Activated naive CD8-positive, alpha-beta T cell treated with anti-CD3 and anti-CD28 coated beads, Interleukin-2, amount 10 ng/mL, durations not matched to agents 7 days and 5 days (primary cell): ENCODE measurements at regions not wholly inside any gene's neighbourhood (a gene's known extent, or its start where the extent isn't known, plus 50 kb on each side); places are given as distances from the start of the nearest gene placed in this dataset.

Experiments
- ATAC-seq: fragments of 150-1000 bp; cut with Tn5 transposase; one replicate; pipeline ENCODE4 v1.10.0; 2021; ENCODE audit warnings: low read depth, moderate library complexity
- POLR2A ChIA-PET: fragments of 350-600 bp; sonication (Branson Sonifier 250); formaldehyde crosslinking; loops from one replicate; lab custom pipeline; 2021; ENCODE audit warnings: antibody characterized with exemption; lab: Charles Lee
- DNase-seq: peaks from one replicate; pipeline ENCODE4 v3.0.0; 2021
- H3K27ac Mint-ChIP-seq: one replicate; pipeline ENCODE4 v1.8.0; 2022; ENCODE audit warnings: mild to moderate bottlenecking, mixed read lengths
- H3K27me3 Mint-ChIP-seq: one replicate; pipeline ENCODE4 v1.8.0; 2022; ENCODE audit warnings: mild to moderate bottlenecking, moderate library complexity, mixed read lengths
- H3K36me3 Mint-ChIP-seq: one replicate; pipeline ENCODE4 v1.8.0; 2021; ENCODE audit warnings: mild to moderate bottlenecking, mixed read lengths
- H3K4me1 Mint-ChIP-seq: one replicate; pipeline ENCODE4 v1.8.0; 2021; ENCODE audit warnings: mixed read lengths
- H3K4me3 Mint-ChIP-seq: one replicate; pipeline ENCODE4 v1.8.0; 2022; ENCODE audit warnings: mild to moderate bottlenecking, moderate library complexity, mixed read lengths
- H3K9me3 Mint-ChIP-seq: one replicate; pipeline ENCODE4 v1.8.0; 2021; ENCODE audit warnings: mixed read lengths

- DNase-seq (no peak), ATAC-seq (no peak)
- no peak overlapping the region for H3K4me3 Mint-ChIP-seq
- no peaks in the 10 kb centered on the region for H3K9me3 Mint-ChIP-seq
- peaks cover 2% of the 10 kb centered on the region for H3K4me1 Mint-ChIP-seq
- H3K36me3 Mint-ChIP-seq, result no peaks in the 10 kb centered on the region
- no peak overlapping the region for H3K27ac Mint-ChIP-seq
- POLR2A ChIA-PET, result interaction anchor here (0.7 kb wide), 1 partner anchor 17 kb away, joined by 3 read pairs; no protein-coding TSS in a partner anchor
- H3K27me3 Mint-ChIP-seq, result peaks cover 19% of the 10 kb centered on the region
These were observed 59.8 kb downstream of the MRPS30 start for GRCh38 chr5:44868541-44868940.

GRCh38 chr5:44869928-44870327 is 61.2 kb downstream of the MRPS30 start:
- peaks cover 15% of the 10 kb centered on the region for H3K27me3 Mint-ChIP-seq

GRCh38 chr5:44870430-44870829 is 61.7 kb downstream of the MRPS30 start:
- H3K27ac Mint-ChIP-seq, result no peak overlapping the region
- no peaks in the 10 kb centered on the region for H3K36me3 Mint-ChIP-seq

More at GRCh38 chr5:44869928-44870327, 61.2 kb downstream of the MRPS30 start:
- peaks cover 2% of the 10 kb centered on the region for H3K4me1 Mint-ChIP-seq
- no peak for DNase-seq
- no peak for ATAC-seq
- H3K4me3 Mint-ChIP-seq, result no peak overlapping the region
- POLR2A ChIA-PET, result no interaction called here
- no peak overlapping the region for H3K27ac Mint-ChIP-seq
- peaks cover 4% of the 10 kb centered on the region for H3K9me3 Mint-ChIP-seq
- no peaks in the 10 kb centered on the region for H3K36me3 Mint-ChIP-seq

GRCh38 chr5:44871401-44871800 is 62.7 kb downstream of the MRPS30 start:
- Mint-ChIP-seq H3K27me3 (peaks cover 7% of the 10 kb centered on the region), H3K27ac (no peak overlapping the region), H3K4me1 (peaks cover 11% of the 10 kb centered on the region), H3K9me3 (peaks cover 4% of the 10 kb centered on the region), H3K4me3 (no peak overlapping the region), H3K36me3 (peaks cover 6% of the 10 kb centered on the region)
- POLR2A ChIA-PET, result no interaction called here
- DNase-seq (no peak), ATAC-seq (no peak)

More at GRCh38 chr5:44870430-44870829, 61.7 kb downstream of the MRPS30 start:
- peaks cover 14% of the 10 kb centered on the region for H3K27me3 Mint-ChIP-seq
- H3K9me3 Mint-ChIP-seq, result peaks cover 4% of the 10 kb centered on the region
- H3K4me1 Mint-ChIP-seq, result peaks cover 2% of the 10 kb centered on the region
- POLR2A ChIA-PET, result no interaction called here
- DNase-seq (no peak), ATAC-seq (no peak)
- H3K4me3 Mint-ChIP-seq, result no peak overlapping the region

GRCh38 chr5:44875661-44876605 is 67.2 kb downstream of the MRPS30 start:
- peak overlapping the region; percentile 42 for H3K4me3 Mint-ChIP-seq
- peaks cover 9% of the 10 kb centered on the region for H3K36me3 Mint-ChIP-seq
- no peaks in the 10 kb centered on the region for H3K27me3 Mint-ChIP-seq
- ATAC-seq, result peak; percentile 99
- peaks cover 8% of the 10 kb centered on the region for H3K4me1 Mint-ChIP-seq
- DNase-seq, result no peak
- POLR2A ChIA-PET, result no interaction called here
- peaks cover 4% of the 10 kb centered on the region for H3K9me3 Mint-ChIP-seq
- H3K27ac Mint-ChIP-seq, result peak overlapping the region; percentile 88

- Mint-ChIP-seq H3K9me3 (peaks cover 1% of the 10 kb centered on the region), H3K4me1 (peaks cover 4% of the 10 kb centered on the region), H3K27me3 (no peaks in the 10 kb centered on the region), H3K36me3 (peaks cover 3% of the 10 kb centered on the region), H3K27ac (no peak overlapping the region), H3K4me3 (no peak overlapping the region)
- DNase-seq, result no peak
- POLR2A ChIA-PET, result no interaction called here
- ATAC-seq, result no peak
These were observed 72.5 kb downstream of the MRPS30 start for GRCh38 chr5:44881266-44881665.

- Mint-ChIP-seq H3K9me3 (peaks cover 1% of the 10 kb centered on the region), H3K4me1 (peaks cover 3% of the 10 kb centered on the region), H3K4me3 (no peak overlapping the region), H3K27me3 (no peaks in the 10 kb centered on the region), H3K36me3 (no peaks in the 10 kb centered on the region), H3K27ac (no peak overlapping the region)
- POLR2A ChIA-PET, result no interaction called here
- DNase-seq, result no peak
- no peak for ATAC-seq
These were observed 75.3 kb downstream of the MRPS30 start for GRCh38 chr5:44884036-44884435.

- no peak overlapping the region for H3K4me3 Mint-ChIP-seq
- peaks cover 1% of the 10 kb centered on the region for H3K9me3 Mint-ChIP-seq
- H3K27ac Mint-ChIP-seq, result no peak overlapping the region
- POLR2A ChIA-PET, result interaction anchor here (0.5 kb wide), 1 partner anchor 18 kb away, joined by 3 read pairs; no protein-coding TSS in a partner anchor
- peak; percentile 36 for ATAC-seq
- H3K36me3 Mint-ChIP-seq, result no peaks in the 10 kb centered on the region
- no peak for DNase-seq
- peaks cover 6% of the 10 kb centered on the region for H3K27me3 Mint-ChIP-seq
- H3K4me1 Mint-ChIP-seq, result peaks cover 3% of the 10 kb centered on the region
These were observed 77.2 kb downstream of the MRPS30 start for GRCh38 chr5:44885903-44886302.

GRCh38 chr5:44887722-44888121 is 79.0 kb downstream of the MRPS30 start:
- Mint-ChIP-seq H3K9me3 (peaks cover 2% of the 10 kb centered on the region), H3K4me1 (peaks cover 3% of the 10 kb centered on the region), H3K27me3 (peaks cover 6% of the 10 kb centered on the region), H3K36me3 (no peaks in the 10 kb centered on the region), H3K27ac (no peak overlapping the region), H3K4me3 (no peak overlapping the region)
- POLR2A ChIA-PET, result no interaction called here
- ATAC-seq, result no peak
- DNase-seq, result no peak

GRCh38 chr5:44888435-44888834 is 79.7 kb downstream of the MRPS30 start:
- POLR2A ChIA-PET, result no interaction called here
- H3K27me3 Mint-ChIP-seq, result peaks cover 6% of the 10 kb centered on the region
- H3K27ac Mint-ChIP-seq, result no peak overlapping the region
- H3K4me3 Mint-ChIP-seq, result no peak overlapping the region
- H3K36me3 Mint-ChIP-seq, result no peaks in the 10 kb centered on the region
- DNase-seq, result no peak
- ATAC-seq, result no peak
- peaks cover 5% of the 10 kb centered on the region for H3K9me3 Mint-ChIP-seq
- H3K4me1 Mint-ChIP-seq, result peaks cover 3% of the 10 kb centered on the region

GRCh38 chr5:44891116-44891515 is 82.4 kb downstream of the MRPS30 start:
- Mint-ChIP-seq H3K36me3 (no peaks in the 10 kb centered on the region), H3K27ac (no peak overlapping the region), H3K4me1 (no peaks in the 10 kb centered on the region), H3K27me3 (peaks cover 6% of the 10 kb centered on the region), H3K9me3 (peaks cover 5% of the 10 kb centered on the region), H3K4me3 (no peak overlapping the region)
- DNase-seq (no peak), ATAC-seq (no peak)
- POLR2A ChIA-PET, result no interaction called here

GRCh38 chr5:44900273-44900954 is 91.7 kb downstream of the MRPS30 start:
- POLR2A ChIA-PET, result no interaction called here
- Mint-ChIP-seq H3K9me3 (peaks cover 4% of the 10 kb centered on the region), H3K27me3 (peaks cover 2% of the 10 kb centered on the region)

GRCh38 chr5:44907396-44907795 is 98.6 kb downstream of the MRPS30 start:
- Mint-ChIP-seq H3K27ac (no peak overlapping the region), H3K9me3 (no peaks in the 10 kb centered on the region), H3K27me3 (peaks cover 2% of the 10 kb centered on the region), H3K36me3 (no peaks in the 10 kb centered on the region), H3K4me3 (no peak overlapping the region), H3K4me1 (no peaks in the 10 kb centered on the region)
- ATAC-seq (no peak), DNase-seq (no peak)
- POLR2A ChIA-PET, result no interaction called here

More at GRCh38 chr5:44900273-44900954, 91.7 kb downstream of the MRPS30 start:
- Mint-ChIP-seq H3K4me1 (no peaks in the 10 kb centered on the region), H3K27ac (no peak overlapping the region), H3K4me3 (no peak overlapping the region), H3K36me3 (no peaks in the 10 kb centered on the region)
- DNase-seq (no peak), ATAC-seq (no peak)
